ENCODE measurements at regions not wholly inside any gene's neighbourhood (a gene's known extent, or its start where the extent isn't known, plus 50 kb on each side); places are given as distances from the start of the nearest gene placed in this dataset.
"Not testable (repeated sequence)": the region's sequence is repeated elsewhere in the genome, so short reads cannot be mapped to it uniquely, and the experiment has no call there.

DNA sequence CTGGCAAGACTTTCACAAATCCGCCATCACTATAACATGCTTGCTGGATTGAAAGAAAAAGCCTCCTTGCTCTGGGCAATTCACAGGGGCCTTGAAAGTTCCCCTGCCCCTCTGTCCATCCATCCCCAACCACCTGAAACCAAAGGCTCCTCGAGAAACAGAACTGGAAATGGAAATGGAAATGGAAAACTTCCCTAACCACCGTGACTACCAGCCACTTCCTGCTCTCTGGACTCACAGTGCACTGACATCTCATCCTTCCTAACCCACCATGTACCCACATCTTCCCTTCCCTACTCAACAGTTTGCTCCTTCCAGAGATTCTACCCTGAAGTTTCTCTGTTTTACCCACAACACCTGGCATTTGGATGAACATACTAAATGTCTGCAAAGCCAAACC, 603.6 kb upstream of the DIPK2B start:
- no peak for DNase-seq

DNA sequence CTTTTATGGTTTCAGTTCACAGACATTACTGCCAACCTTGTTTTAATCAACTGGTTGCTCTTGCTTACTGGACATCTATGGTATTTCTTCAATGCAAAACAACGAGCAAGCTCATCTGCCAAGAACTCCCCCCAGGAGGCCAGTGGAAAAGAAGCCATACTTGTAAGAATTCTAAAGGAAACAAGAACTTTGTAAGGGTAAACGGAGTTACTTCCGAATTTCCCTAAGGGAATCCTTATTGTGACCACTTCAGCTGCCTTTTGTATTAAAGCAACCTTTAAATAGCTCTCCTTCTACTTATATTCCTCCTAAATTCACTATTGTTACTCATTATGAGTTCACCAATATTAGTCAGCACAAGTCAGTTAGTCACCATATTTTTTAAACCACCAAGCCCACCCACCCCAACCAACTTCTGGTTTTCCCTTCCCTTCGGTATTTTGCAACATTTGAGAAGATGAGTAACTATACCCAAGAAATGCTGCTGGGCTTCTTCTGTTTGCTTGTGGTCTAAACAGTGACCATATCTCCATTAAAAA, 602.8 kb upstream of the DIPK2B start:
- no peak for DNase-seq

DNA sequence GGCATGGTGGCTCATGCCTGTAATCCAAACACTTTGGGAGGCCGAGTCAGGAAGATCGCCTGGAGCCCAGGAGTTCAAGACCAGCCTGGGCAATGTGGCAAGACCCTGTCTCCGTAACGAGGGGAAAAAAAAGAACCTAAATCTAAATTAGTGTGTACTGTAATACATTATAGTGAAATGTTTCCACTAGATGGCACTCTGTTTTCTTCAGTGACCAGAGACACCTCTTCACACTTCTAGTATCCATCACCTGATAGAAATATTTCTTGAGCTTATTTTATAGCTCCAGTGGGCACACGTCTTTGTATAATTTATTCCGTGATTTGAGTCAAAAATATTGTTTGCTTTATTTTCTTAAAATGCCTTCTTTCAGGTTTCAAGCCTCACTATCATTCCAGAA, 600.9 kb upstream of the DIPK2B start:
- DNase-seq, result no peak

DNA sequence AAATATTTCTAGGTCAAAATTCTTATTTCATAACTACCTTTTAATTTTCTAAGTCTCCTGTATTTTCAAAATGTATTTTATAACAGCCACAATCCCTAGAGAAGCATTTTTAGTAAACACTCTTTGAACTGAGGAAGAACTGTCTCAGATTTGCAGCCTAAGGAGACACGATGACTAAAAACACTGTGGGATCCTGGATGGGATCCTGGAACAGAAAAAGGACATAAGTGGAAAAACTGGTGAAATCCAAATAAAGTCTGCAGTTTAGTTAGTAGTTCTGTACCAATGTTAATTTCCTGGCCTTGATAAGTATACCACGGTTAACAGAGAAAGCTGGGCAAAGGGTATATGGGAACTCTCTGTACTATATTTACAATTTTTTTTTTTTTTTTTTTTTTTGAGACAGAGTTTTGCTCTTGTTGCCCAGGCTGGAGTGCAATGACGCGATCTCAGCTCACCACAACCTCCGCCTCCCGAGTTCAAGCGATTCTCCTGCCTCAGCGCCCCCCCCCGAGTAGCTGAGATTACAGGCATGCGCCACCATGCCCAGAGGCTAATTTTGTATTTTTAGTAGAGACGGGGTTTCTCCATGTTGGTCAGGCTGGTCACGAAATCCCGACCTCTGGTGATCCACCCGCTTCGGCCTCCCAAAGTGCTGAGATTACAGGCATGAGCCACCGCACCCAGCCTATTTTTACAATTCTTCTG, 600.2 kb upstream of the DIPK2B start:
- not testable (repeated sequence) for DNase-seq

DNA sequence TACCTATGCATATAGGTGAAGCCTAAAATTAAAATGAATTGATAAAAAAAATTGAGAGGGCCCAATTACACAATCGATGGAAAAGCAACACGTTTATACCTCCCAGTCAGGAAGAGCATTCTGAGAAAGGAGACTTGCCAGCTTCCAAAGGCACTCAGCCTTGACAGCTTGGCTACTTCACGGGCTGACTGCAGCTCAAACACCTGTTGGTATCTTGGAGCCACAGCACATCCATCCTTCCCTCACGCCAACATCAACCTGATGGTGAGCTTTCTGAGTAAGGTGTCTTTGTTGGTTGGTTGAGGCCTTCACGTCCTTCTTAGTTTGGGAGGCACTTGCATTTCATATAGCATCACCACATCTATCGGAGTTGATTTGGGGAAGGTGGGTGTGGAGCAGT, 598.9 kb upstream of the DIPK2B start:
- DNase-seq, result no peak

DNA sequence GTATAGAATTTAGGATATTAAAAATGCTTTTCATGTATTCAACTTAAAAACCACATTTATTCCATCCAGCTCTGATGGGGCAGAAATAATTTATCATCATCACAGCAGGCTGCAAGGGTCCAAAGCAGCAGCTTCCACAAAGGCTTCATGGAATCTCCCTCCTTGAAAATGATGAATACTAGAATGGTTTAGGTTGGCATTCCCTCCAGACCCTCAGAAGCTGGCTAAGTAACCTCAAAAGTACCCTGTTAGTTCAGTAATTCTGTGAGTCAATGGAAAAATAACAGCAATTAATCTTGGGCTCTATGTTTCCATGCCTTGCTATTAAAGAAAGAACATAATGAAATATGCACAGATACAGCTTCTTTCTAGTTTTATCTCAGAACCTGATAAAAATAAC, 594.9 kb upstream of the DIPK2B start:
- no peak for DNase-seq

DNA sequence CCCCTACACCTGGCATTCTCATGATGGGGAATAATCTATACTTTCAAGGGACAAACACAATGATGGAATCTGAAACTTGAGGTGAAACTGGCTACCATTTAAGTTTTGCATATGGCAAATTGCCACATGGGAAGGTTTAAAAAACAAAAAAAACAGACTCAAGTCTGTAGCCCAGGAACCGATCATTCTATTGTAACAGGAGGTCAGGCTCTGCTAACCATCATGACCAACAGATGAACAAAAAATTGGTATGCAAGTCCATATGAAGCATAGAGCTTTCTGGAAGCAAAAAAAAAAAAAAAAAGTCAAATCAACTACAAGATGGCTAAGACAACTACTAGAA, 594.3 kb upstream of the DIPK2B start:
- DNase-seq, result no peak

DNA sequence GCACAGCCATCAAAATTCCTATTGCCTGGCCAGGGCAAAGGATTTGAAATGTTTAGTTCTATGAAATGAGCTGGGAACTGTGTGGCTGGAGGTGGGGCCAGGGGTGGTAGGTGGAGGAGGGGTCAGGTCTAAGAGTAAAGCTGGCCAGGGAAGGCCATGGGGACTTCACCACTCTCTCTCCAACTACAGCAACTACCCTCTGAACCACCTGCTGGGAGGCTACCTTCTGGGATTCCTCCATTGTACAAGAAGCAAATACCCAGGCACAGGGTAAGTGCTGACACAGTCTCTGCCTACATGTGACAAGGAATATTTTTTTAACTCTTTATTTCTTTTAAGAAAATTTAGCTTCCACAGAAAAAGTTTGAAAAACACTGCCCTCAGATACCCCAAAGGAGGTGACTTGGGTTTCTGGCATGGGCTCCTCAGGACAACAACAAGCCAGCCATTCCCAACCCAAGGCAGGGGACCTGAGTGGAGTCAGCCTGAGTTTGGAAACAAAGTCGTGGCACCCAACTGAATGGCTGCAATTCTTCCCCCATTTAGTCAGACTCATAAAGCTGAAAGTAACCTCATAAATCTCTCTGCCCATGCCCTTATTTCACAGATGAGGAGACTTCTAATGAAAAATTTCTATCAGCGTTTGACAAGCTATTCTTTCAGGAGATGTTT, 593.8 kb upstream of the DIPK2B start:
- no peak for DNase-seq

DNA sequence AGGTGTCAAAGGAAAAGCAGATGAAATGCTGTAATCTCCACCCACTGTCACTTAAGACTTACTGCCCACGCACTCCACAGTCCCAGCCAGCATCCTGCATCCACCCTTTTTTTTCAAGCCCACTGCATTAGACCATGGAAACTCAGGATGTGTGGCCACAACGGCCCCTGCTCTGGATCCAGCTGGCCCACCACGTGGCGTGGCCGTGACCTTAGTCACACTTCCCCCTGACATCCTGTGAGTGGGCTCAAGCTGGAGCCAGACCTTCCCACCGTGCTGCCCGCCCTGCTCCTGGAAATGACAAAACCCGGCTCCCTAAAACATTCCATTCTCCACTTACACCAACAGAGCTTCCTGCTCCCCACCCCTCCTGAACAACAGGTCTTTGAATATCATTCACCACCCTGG, 588.3 kb upstream of the DIPK2B start:
- DNase-seq, result no peak

DNA sequence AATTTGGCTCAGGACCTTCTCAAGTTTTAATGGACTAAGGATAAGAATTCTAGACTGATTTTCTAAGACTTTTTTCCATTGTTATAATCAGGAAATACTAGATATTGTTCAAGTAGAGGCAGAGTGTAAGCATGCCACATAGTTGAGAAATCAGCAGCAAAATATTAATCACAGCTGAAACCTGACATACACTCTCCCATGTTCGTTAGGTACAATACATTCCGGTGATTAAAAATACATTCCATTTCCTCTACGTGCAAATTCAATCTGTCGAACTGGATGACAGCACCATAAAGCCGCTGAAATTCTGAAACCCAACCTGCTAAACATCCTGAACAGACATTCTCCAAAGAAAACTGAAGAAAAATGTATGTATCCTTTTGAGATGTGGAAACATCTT, 587.6 kb upstream of the DIPK2B start:
- DNase-seq, result no peak

DNA sequence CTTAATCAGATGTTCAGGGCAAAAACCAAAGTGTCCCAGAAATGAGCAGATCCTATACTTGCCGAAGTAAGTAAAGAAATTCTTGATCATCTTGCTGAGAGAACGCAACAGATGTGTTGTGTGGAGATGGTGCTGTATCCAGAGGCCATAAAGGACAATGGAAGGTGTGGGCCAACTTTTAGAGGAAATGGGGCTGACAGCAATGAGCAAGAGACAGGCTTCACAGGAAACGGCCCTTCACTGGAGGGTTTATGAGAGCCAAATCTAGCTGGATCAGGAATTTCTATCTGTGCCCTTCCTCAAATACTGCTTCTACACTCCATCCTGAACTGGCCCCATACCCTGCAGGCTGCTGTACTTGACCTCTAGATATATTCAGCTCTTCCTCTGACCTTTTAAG, 583.9 kb upstream of the DIPK2B start:
- no peak for DNase-seq

DNA sequence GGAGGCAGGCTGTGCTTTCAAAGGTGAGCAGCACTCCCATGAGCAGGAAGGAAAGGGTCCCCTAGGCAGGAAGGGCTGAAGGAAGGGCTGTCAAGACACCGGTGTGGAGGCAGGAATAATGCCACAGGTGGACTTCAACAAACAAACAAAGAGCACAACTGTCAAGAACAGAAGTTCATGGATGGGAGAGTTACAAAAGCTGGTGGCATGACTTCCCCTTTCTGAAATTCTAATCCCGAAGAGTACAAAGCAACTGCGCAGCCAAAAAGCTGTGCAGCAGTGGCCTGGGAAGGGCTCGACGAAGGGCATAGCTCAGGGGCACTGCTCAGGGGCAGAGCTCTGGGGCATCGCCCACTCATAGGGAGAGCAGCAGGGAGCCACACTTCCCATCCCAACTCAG, 582.3 kb upstream of the DIPK2B start:
- DNase-seq, result no peak

DNA sequence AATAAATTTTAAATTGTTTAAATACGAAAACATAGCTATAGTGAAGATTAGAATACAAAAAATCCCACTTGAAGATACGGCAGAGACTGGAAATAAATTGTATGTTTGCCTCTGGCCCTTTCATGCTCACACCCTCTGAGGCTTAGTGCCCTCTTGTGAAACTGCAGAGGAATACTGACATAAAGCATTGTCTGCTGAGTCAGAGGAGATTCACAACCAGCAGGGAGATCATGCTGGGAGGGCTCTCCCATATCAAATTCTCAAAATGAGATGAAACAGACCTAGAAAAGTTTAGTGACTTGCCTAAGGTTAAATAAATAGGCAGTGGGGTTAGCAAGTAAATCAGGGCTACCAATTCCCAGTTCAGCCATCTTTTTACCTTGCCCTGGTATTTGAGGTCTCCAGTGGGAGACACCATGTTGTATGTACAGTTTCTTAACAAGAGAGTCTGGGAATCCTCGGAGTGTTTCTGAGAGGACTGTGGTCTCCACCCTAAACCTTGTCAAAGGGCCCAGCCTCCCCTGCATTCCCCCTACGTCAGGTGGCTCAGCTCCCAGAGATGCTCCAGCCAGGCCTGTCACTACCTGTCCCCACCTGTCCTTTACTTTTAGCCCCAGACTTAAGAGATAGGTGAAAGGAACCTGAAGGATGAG, 581.4 kb upstream of the DIPK2B start:
- no peak for DNase-seq

DNA sequence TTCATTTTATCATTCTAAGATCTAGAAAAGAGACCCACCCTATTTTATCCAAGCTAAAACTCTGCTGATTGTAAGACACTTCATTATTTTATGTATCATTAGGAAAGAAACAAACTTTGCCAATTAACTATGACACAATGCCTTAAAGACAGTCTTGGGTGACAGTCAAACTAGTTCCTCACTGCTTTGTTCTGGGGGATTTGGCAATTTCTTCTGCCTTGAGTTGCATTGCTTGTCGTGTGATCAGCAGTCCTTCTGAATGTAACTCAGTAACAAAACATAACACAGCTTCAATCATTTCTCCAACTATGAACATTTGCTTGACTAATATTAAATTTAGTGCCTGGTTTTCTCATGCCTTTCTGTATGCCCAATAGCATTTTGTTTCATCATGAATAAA, 577.9 kb upstream of the DIPK2B start:
- no peak for DNase-seq

DNA sequence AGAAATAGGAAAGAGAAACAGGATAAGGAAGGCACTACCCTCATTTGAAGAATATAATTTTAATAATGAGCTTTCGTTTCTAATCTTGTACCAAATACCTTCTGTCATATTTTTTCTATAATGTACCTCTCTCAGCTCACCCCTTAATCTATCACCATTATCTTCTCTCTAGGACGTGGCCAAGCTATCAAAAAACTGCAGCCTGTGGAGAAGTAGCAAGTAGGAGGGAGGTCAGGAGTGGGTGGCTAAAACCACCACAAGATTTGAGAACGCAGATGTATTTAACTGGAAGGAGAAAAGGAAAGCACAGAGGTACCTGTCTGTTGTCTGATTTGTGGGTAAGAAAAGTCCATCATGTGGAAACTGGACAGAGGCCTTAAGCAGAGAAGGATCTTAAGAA, 576.7 kb upstream of the DIPK2B start:
- DNase-seq, result no peak

DNA sequence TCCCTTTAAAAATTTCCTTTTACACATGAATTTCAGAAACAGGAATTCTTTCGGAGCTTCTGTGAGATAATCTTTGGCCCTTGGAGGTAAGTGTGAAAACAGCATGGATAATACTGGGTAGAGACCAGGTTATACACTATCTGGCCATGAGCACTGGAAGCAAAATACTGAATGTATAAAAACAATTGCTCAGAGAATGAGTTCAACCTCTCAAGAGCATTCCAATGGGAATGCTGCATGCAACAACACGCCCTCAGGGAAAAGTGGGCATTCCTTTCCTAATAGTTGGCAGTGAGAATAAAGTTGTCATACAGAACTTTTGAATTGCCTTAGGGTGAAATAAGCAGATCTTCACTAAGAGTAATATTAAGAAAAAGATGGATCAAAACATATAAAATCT, 574.8 kb upstream of the DIPK2B start:
- DNase-seq, result no peak

DNA sequence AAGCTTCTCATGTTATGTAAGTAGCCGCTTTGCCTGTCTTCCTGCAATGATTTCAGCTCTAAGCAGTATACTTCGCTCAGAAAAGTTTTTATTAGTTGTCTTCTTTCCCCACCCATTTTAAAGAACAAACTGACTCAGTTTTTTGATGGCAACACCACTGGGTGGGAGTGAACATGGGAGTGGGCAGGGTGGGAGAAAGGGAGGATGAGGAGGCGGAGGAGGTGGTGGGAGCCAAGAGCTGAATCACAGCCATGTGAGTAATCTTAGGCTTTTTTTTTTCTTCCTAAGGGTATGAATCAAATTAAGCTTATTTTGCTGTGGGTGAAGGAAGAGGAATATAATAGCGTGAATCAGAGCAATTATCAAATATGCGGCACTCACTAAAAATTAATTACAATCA, 574.3 kb upstream of the DIPK2B start:
- no peak for DNase-seq

DNA sequence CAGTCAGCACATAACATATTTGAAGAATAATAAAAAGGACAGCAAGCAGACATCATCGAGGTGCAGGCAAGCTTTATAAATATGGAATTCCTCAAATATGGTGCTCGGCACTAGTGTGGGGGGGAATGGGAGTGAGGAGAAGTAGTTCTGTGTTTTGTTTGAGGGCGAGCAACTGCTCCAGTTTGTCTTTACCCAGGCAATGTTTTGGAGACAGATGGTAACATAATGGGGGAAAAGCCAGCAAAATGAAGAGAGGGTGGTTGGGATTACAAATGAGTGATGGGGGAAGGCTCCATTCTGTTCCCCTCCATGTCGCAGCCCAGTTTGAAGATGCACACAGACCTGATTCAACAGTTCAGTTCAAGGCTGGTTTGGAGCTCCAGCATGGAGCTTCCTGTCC, 572.9 kb upstream of the DIPK2B start:
- DNase-seq, result no peak

DNA sequence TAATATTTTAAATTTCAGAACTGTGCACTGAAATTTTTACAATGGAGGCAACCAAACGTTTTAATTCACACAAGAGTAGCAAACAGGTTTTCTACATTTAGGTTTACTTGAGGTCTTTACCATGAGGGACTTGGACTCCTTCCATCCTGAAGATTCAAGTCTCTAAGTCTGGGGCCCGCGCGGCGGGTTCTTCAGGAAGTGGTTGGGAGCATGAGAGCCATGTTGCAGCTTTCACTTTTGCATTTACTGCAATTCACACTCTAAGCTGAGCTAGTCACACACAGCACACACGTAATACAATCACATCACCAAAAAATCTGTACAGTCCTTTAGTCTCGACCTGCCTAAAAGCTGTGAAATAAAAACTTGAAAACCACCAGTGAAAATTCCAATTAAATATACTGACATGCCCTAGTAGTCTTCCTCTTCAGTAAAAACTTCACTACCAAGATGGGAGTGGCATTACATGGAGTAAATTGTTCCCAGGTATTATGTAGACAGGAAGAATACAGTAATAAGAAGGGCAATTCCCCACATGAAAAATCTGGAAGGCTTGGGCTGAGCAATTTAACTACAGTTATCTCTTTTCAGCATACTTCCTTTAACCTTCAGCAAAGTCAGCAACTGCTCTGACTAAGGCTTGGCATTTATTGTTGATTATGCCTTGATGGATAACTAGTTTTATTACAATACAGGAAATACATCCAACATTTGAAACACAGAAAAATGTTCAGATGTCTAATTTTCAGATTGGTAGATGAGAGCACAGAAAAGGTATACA, 571.1 kb upstream of the DIPK2B start:
- no peak for DNase-seq

DNA sequence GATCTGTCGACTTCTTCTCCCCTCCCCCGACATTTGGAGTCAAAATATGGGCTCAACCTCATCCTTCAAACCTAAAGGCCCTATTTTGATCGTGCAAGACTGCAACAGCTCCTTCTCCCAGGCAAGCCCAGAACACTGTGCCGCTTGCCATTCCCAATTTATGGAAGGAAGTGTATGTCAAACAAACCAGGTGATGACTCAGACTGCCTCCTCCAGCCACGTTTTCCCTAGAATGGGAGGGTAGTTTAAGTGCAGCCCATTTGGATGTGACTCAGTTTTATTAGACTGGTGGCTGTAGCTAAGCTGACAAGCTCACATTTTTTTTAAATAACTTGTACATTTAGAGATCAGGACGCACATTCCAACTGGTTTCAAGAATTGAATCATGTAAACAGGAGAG, 570.4 kb upstream of the DIPK2B start:
- DNase-seq, result no peak

DNA sequence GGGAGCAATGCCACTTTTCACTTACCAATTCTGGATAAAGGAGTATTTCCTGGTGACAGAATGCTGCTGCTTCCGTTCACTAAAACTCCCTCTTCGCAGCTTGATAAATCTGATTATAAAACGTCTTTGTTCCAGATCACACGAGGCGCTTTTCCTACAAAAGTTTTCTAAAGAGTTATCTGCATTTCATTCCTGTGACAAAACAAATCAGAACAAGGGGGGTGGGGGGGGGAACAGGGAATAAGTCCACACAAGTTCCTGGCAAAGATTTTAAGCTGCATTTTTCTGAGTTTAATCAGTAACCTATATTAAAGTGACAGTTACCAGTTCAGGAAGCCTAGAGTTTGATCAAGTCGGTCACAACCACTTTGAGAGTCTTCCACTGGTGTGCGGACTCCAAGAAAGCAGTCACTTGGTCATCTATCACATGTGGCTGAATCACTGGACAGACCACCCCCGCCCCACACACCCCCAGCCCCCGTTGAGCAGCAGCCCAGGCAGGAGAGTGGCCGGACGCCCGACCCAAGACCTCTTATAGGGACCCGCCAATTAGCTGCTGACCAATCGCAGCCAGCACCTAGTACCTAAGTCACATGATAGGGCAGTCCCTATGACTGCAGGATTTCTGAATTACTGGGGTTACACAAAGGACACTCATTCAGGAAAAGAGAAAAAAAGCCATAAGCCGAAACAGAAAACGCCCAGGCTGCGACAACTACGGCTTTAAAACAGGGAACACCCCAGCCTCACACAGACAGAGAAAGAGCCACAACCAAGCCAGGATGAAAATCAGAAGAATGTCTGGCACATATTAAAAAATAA, 569.3 kb upstream of the DIPK2B start:
- no peak for DNase-seq

DNA sequence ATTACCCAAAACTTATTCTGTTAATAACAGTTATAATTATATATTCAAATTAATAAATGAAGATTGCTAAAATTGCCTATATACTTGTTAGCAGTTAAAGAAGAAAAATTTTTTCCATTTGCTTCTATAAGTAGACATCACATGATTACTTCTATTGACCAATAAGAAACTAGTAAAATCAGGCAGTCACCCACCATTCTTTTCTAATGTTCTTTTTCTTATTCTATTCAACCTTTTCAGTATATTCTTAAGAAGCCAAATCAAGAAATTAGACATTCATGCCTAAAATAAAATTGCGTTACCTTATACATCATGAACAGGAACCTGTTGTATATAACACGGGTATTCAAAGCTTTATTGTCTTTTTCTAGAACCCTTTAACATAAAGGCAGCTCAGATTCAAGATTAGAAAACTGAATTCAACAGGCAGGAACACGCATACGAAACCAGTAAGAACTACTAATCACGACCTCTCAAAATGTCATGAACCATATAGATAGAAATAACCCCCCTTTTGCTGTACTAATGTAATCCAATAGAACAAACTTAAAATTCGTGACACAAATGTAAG, 568.1 kb upstream of the DIPK2B start:
- no peak for DNase-seq

Measured in NCI-H2171 (cell line).